ENCODE measurements at regions not wholly inside any gene's neighbourhood (a gene's known extent, or its start where the extent isn't known, plus 50 kb on each side); places are given as distances from the start of the nearest gene placed in this dataset.

DNA sequence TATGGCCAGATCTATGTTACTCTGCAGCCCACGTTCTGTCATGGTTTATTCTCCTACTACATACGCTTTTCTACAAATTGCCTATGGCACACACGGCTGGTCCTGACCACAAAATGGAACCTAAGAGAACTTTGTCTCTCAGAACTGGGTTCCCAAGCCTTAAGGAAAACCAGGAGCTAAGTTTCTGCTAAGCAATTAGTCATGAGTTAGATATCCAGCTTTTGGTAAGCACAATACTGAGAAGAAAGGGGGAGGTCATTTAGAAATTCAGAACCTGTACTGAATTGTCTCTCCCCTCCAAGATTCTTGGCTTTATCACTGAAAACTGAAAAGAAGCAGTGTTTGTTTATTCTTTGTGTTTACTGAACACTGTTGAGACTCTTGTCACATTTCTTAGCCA lies 283.5 kb upstream of the TANK start:
- Histone ChIP-seq H3K27me3 (replicated peaks; ENCODE audit: control insufficient read depth, insufficient read depth, low read length, poor library complexity, severe bottlenecking) (no peaks in the 10 kb centered on the region), H3K27ac (ENCODE audit: insufficient read depth, low read length, poor library complexity, severe bottlenecking) (no peak overlapping the region), H3K4me1 (ENCODE audit: control insufficient read depth, insufficient read depth, low read length, poor library complexity, severe bottlenecking) (no peaks in the 10 kb centered on the region), H3K9me3 (ENCODE audit: control insufficient read depth, low read length) (no peaks in the 10 kb centered on the region), H3K36me3 (ENCODE audit: control insufficient read depth, insufficient read depth, low read length) (no peaks in the 10 kb centered on the region), H3K4me3 (ENCODE audit: insufficient read depth, low read depth, low read length, poor library complexity, severe bottlenecking) (no peak overlapping the region)
- no peak for DNase-seq

DNA sequence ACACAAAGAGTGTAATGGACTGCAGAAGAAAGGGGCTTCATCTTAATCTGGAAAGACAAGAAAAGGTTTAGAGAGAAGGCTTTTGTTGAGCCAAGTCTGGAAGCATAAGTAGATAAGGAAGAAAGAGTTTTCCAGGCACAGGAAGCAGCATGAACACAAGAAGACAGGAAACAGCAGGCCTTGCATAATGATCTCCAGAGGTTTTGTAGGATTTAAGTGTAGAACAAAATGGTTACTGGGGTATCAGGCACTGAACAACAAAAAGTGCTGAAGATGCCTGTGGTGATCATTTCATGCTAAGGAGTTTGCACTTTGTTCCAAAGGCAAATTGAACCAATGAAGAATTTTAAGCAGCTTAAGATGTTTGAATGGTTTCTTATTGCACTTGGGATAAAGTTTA lies 281.6 kb upstream of the TANK start:
- no peaks in the 10 kb centered on the region for H3K4me1 ChIP-seq (ENCODE audit: control insufficient read depth, insufficient read depth, low read length, poor library complexity, severe bottlenecking)
- no peak for DNase-seq
- no peaks in the 10 kb centered on the region for H3K9me3 ChIP-seq (ENCODE audit: control insufficient read depth, low read length)
- H3K27me3 ChIP-seq (replicated peaks; ENCODE audit: control insufficient read depth, insufficient read depth, low read length, poor library complexity, severe bottlenecking) = no peaks in the 10 kb centered on the region
- H3K4me3 ChIP-seq (ENCODE audit: insufficient read depth, low read depth, low read length, poor library complexity, severe bottlenecking) = no peak overlapping the region
- no peaks in the 10 kb centered on the region for H3K36me3 ChIP-seq (ENCODE audit: control insufficient read depth, insufficient read depth, low read length)
- no peak overlapping the region for H3K27ac ChIP-seq (ENCODE audit: insufficient read depth, low read length, poor library complexity, severe bottlenecking)

GRCh38 chr2:160882906-160883305 lies 277.3 kb upstream of the TANK start:
- Histone ChIP-seq H3K4me1 (ENCODE audit: control insufficient read depth, insufficient read depth, low read length, poor library complexity, severe bottlenecking) (no peaks in the 10 kb centered on the region), H3K27me3 (replicated peaks; ENCODE audit: control insufficient read depth, insufficient read depth, low read length, poor library complexity, severe bottlenecking) (no peaks in the 10 kb centered on the region), H3K27ac (ENCODE audit: insufficient read depth, low read length, poor library complexity, severe bottlenecking) (no peak overlapping the region), H3K4me3 (ENCODE audit: insufficient read depth, low read depth, low read length, poor library complexity, severe bottlenecking) (no peak overlapping the region), H3K9me3 (ENCODE audit: control insufficient read depth, low read length) (no peaks in the 10 kb centered on the region), H3K36me3 (ENCODE audit: control insufficient read depth, insufficient read depth, low read length) (no peaks in the 10 kb centered on the region)
- DNase-seq = no peak

DNA sequence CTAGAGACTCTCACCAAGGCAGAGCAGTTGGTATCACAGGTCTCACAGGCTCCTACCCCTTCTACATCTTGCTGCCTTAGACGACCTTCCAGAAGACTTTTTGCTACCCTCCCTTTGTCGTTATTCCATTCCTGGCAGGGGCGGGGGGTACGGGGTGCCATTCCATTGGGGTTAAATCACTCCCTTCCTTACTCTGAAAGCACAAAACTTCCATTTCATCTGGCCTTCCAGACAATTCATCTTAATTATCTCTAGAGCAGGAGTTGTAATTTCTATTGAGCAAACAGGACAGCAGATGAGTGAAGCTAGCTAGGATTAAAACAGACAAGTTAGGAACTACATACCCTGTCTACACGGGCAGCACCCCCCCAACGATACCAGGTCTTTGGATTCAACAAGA lies 276.2 kb upstream of the TANK start:
- Histone ChIP-seq H3K27me3 (replicated peaks; ENCODE audit: control insufficient read depth, insufficient read depth, low read length, poor library complexity, severe bottlenecking) (no peaks in the 10 kb centered on the region), H3K9me3 (ENCODE audit: control insufficient read depth, low read length) (no peaks in the 10 kb centered on the region), H3K27ac (ENCODE audit: insufficient read depth, low read length, poor library complexity, severe bottlenecking) (no peak overlapping the region), H3K4me1 (ENCODE audit: control insufficient read depth, insufficient read depth, low read length, poor library complexity, severe bottlenecking) (no peaks in the 10 kb centered on the region), H3K36me3 (ENCODE audit: control insufficient read depth, insufficient read depth, low read length) (no peaks in the 10 kb centered on the region), H3K4me3 (ENCODE audit: insufficient read depth, low read depth, low read length, poor library complexity, severe bottlenecking) (no peak overlapping the region)
- DNase-seq = no peak

- Histone ChIP-seq H3K27ac (ENCODE audit: insufficient read depth, low read length, poor library complexity, severe bottlenecking) (no peak overlapping the region), H3K9me3 (ENCODE audit: control insufficient read depth, low read length) (no peaks in the 10 kb centered on the region), H3K4me1 (ENCODE audit: control insufficient read depth, insufficient read depth, low read length, poor library complexity, severe bottlenecking) (no peaks in the 10 kb centered on the region), H3K36me3 (ENCODE audit: control insufficient read depth, insufficient read depth, low read length) (no peaks in the 10 kb centered on the region), H3K27me3 (replicated peaks; ENCODE audit: control insufficient read depth, insufficient read depth, low read length, poor library complexity, severe bottlenecking) (no peaks in the 10 kb centered on the region), H3K4me3 (ENCODE audit: insufficient read depth, low read depth, low read length, poor library complexity, severe bottlenecking) (no peak overlapping the region)
- DNase-seq = no peak
Measured at GRCh38 chr2:160889439-160890170, 270.6 kb upstream of the TANK start.

GRCh38 chr2:160890667-160891352 lies 269.4 kb upstream of the TANK start:
- Histone ChIP-seq H3K36me3 (ENCODE audit: control insufficient read depth, insufficient read depth, low read length) (no peaks in the 10 kb centered on the region), H3K4me1 (ENCODE audit: control insufficient read depth, insufficient read depth, low read length, poor library complexity, severe bottlenecking) (no peaks in the 10 kb centered on the region), H3K27ac (ENCODE audit: insufficient read depth, low read length, poor library complexity, severe bottlenecking) (no peak overlapping the region), H3K9me3 (ENCODE audit: control insufficient read depth, low read length) (no peaks in the 10 kb centered on the region), H3K27me3 (replicated peaks; ENCODE audit: control insufficient read depth, insufficient read depth, low read length, poor library complexity, severe bottlenecking) (no peaks in the 10 kb centered on the region), H3K4me3 (ENCODE audit: insufficient read depth, low read depth, low read length, poor library complexity, severe bottlenecking) (no peak overlapping the region)
- no peak for DNase-seq

- H3K9me3 ChIP-seq (ENCODE audit: control insufficient read depth, low read length) = no peaks in the 10 kb centered on the region
- H3K4me3 ChIP-seq (ENCODE audit: insufficient read depth, low read depth, low read length, poor library complexity, severe bottlenecking) = no peak overlapping the region
- no peak overlapping the region for H3K27ac ChIP-seq (ENCODE audit: insufficient read depth, low read length, poor library complexity, severe bottlenecking)
- H3K4me1 ChIP-seq (ENCODE audit: control insufficient read depth, insufficient read depth, low read length, poor library complexity, severe bottlenecking) = no peaks in the 10 kb centered on the region
- H3K27me3 ChIP-seq (replicated peaks; ENCODE audit: control insufficient read depth, insufficient read depth, low read length, poor library complexity, severe bottlenecking) = no peaks in the 10 kb centered on the region
- no peaks in the 10 kb centered on the region for H3K36me3 ChIP-seq (ENCODE audit: control insufficient read depth, insufficient read depth, low read length)
- no peak for DNase-seq
Measured at GRCh38 chr2:160891353-160891740, 268.9 kb upstream of the TANK start.

DNA sequence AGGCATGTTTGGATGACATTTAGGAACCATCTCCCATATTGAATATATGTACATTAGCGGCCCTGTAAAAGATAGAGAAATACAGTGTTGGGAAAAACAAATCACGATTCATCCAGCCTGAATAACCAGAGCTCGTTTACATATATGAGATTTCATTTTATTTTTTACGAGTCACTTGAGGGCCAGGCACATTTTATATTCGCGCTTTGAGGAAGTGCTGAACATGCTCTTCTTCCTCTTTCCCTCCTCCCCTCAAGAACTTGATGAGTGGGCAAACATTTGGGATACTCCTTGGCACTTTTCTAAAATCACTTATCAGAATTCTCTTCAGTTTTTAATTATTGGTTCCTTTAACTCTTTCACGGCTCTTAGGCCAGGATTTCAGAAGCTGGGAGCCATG lies 268.0 kb upstream of the TANK start:
- Histone ChIP-seq H3K27me3 (replicated peaks; ENCODE audit: control insufficient read depth, insufficient read depth, low read length, poor library complexity, severe bottlenecking) (no peaks in the 10 kb centered on the region), H3K36me3 (ENCODE audit: control insufficient read depth, insufficient read depth, low read length) (no peaks in the 10 kb centered on the region), H3K9me3 (ENCODE audit: control insufficient read depth, low read length) (no peaks in the 10 kb centered on the region), H3K27ac (ENCODE audit: insufficient read depth, low read length, poor library complexity, severe bottlenecking) (no peak overlapping the region), H3K4me3 (ENCODE audit: insufficient read depth, low read depth, low read length, poor library complexity, severe bottlenecking) (no peak overlapping the region), H3K4me1 (ENCODE audit: control insufficient read depth, insufficient read depth, low read length, poor library complexity, severe bottlenecking) (no peaks in the 10 kb centered on the region)
- no peak for DNase-seq

- DNase-seq = no peak
- H3K36me3 ChIP-seq (ENCODE audit: control insufficient read depth, insufficient read depth, low read length) = no peaks in the 10 kb centered on the region
- H3K4me3 ChIP-seq (ENCODE audit: insufficient read depth, low read depth, low read length, poor library complexity, severe bottlenecking) = no peak overlapping the region
- no peaks in the 10 kb centered on the region for H3K4me1 ChIP-seq (ENCODE audit: control insufficient read depth, insufficient read depth, low read length, poor library complexity, severe bottlenecking)
- H3K9me3 ChIP-seq (ENCODE audit: control insufficient read depth, low read length) = no peaks in the 10 kb centered on the region
- H3K27ac ChIP-seq (ENCODE audit: insufficient read depth, low read length, poor library complexity, severe bottlenecking) = no peak overlapping the region
- no peaks in the 10 kb centered on the region for H3K27me3 ChIP-seq (replicated peaks; ENCODE audit: control insufficient read depth, insufficient read depth, low read length, poor library complexity, severe bottlenecking)
Measured at GRCh38 chr2:160893581-160893980, 266.6 kb upstream of the TANK start.

DNA sequence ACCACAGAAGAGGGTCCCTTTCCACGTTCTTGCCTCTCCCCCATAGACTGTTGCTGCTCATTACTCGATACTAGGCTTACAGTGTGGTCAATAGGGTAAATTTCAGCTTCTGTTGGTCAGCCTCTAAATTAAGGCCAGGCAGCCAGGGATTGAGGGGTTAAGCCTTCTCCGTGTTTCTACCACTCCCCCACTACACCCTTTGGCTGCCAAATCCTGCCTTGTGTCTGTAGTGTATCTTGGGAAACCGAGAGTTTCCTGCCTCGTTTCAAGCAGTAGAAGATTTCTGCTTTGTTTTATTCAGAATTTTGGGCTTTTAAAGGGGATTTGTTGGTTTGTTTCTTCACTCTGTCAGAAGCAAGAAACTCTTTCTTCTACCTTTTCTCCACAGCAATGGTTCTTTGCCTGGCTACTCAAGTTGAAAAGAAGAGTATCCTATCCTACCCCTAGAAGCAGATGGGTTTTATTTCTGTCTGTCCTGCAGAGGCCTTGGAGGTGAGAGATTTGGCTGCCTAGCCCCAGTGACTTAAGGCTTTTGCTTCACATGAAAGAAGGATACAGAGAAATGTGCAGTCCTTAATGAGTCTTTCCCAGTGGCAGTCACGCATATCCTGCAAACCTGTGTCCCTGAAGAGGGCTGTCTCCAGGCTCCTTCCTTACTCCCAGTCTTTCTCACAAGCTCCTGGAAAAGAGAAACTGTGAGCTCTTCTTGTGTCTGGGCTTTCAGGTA lies 261.5 kb upstream of the TANK start:
- Histone ChIP-seq H3K27ac (ENCODE audit: insufficient read depth, low read length, poor library complexity, severe bottlenecking) (no peak overlapping the region), H3K4me1 (ENCODE audit: control insufficient read depth, insufficient read depth, low read length, poor library complexity, severe bottlenecking) (no peaks in the 10 kb centered on the region), H3K27me3 (replicated peaks; ENCODE audit: control insufficient read depth, insufficient read depth, low read length, poor library complexity, severe bottlenecking) (no peaks in the 10 kb centered on the region), H3K36me3 (ENCODE audit: control insufficient read depth, insufficient read depth, low read length) (no peaks in the 10 kb centered on the region), H3K4me3 (ENCODE audit: insufficient read depth, low read depth, low read length, poor library complexity, severe bottlenecking) (no peak overlapping the region), H3K9me3 (ENCODE audit: control insufficient read depth, low read length) (no peaks in the 10 kb centered on the region)
- no peak for DNase-seq

Data from effector memory CD4-positive, alpha-beta T cell (primary cell).